ENCODE measurements at regions not wholly inside any gene's neighbourhood (a gene's known extent, or its start where the extent isn't known, plus 50 kb on each side); places are given as distances from the start of the nearest gene placed in this dataset.

DNA sequence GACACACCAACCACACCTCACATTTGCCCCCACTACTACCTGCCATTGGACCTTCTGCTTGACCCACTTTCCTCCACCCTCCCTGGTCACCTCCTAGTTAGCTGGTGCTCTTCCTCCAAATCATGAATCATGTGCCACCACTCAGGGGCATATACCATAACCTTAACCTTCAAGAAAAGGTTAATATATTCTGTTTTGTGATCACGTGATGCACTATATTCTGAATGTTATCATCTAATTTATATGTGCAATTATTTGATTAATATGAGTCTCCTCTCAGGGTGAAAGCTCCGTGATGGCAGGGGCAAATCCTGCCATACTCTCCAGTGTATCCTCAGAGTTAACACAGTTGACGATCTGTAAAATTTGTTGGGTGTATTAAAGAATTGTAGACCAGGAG is 635.5 kb downstream of the XPNPEP1 start (continued):
- no peak for TF ChIP-seq HDAC2 (IDR thresholded peaks at IDR 0.05; ENCODE audit: borderline replicate concordance in 1 of 2, low read depth in 2 of 2, low read length in 2 of 2)

DNA sequence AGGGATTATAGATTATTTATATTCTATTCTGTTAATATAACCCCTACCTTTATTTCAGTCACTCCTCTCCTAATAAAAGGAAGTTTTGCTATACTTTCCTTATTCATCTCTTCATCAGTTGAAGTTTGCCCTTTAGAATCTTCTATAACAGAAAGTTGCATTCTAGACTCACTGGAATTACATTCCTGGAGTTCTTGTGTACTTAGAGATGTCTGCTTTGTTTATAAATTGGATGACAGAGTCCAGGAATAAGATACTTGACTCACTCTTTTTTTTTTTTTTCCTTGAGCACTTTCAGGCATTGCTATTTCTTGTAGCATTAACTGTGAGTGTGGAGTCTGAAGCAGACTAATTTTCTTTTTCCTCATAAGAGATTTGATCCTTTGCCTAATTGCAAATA is 640.8 kb downstream of the XPNPEP1 start:
- H2BK120ac ChIP-seq (replicated peaks; ENCODE audit: low read depth, low read length) = no peak overlapping the region
- no peak for DNase-seq (ENCODE audit: low read depth in 1 of 2, low spot score in 2 of 2)
- no peaks in the 10 kb centered on the region for H3K4me1 ChIP-seq (replicated peaks in 1 of 4; ENCODE audit: control insufficient read depth in 3 of 4, insufficient read depth in 4 of 4, low read length in 3 of 4)
- no peaks in the 10 kb centered on the region for H3K36me3 ChIP-seq (ENCODE audit: control insufficient read depth in 2 of 4, insufficient read depth in 4 of 4, low read length in 3 of 4)
- H3K56ac ChIP-seq (replicated peaks; ENCODE audit: insufficient read length, low read depth, low read length) = no peak overlapping the region
- H4K20me1 ChIP-seq (replicated peaks in 1 of 2; ENCODE audit: control insufficient read depth in 1 of 2, insufficient read depth in 2 of 2, low read length in 2 of 2) = no peaks in the 10 kb centered on the region
- H3K23ac ChIP-seq (ENCODE audit: insufficient read length) = no peak overlapping the region
- H4K91ac ChIP-seq (replicated peaks; ENCODE audit: insufficient read length, low read length) = no peak overlapping the region
- H3K18ac ChIP-seq (ENCODE audit: extremely low read depth, low read length) = no peak overlapping the region
- H3K4me2 ChIP-seq (ENCODE audit: insufficient read depth in 1 of 2, low read depth in 2 of 2, low read length in 2 of 2) = no peak overlapping the region
- no peak overlapping the region for H2AK5ac ChIP-seq (ENCODE audit: low read depth, low read length)
- POLR2A ChIA-PET (ENCODE audit: partially characterized antibody) = no interaction called here
- no peaks in the 10 kb centered on the region for H3K79me2 ChIP-seq (ENCODE audit: control insufficient read depth in 1 of 2, insufficient read depth in 2 of 2, low read length in 2 of 2)
- CTCF ChIA-PET (ENCODE audit: partially characterized antibody) = no interaction called here
- no peak overlapping the region for H3K14ac ChIP-seq (ENCODE audit: insufficient read length)
- H2BK12ac ChIP-seq (ENCODE audit: low read depth, low read length) = no peak overlapping the region
- no peak overlapping the region for H2BK20ac ChIP-seq (ENCODE audit: low read length)
- no peak overlapping the region for H2BK15ac ChIP-seq (ENCODE audit: low read length)
- H4K5ac ChIP-seq (ENCODE audit: insufficient read length, low read depth, low read length) = no peak overlapping the region
- no peak for FAIRE-seq
- H3K79me1 ChIP-seq (ENCODE audit: low read depth, low read length) = no peaks in the 10 kb centered on the region
- no peak overlapping the region for H3K4ac ChIP-seq (replicated peaks; ENCODE audit: insufficient read length, low read depth, low read length)
- no peaks in the 10 kb centered on the region for H3K9me3 ChIP-seq (ENCODE audit: insufficient read depth in 2 of 2, low read depth in 1 of 2, low read length in 1 of 2)
- no peak overlapping the region for H4K8ac ChIP-seq (ENCODE audit: extremely low read depth, insufficient read depth, low read length)
- H3K27me3 ChIP-seq (replicated peaks in 1 of 4; ENCODE audit: control insufficient read depth in 3 of 4, extremely low read depth in 1 of 4, insufficient read depth in 3 of 4, low read length in 3 of 4) = no peaks in the 10 kb centered on the region
- no peak overlapping the region for H3K9ac ChIP-seq (replicated peaks in 1 of 4; ENCODE audit: extremely low read depth in 1 of 4, low read depth in 3 of 4, low read length in 3 of 4)
- H3K23me2 ChIP-seq (ENCODE audit: low read depth, low read length) = no peaks in the 10 kb centered on the region
- H3K27ac ChIP-seq (ENCODE audit: low read depth, low read length) = no peak overlapping the region
- no peak overlapping the region for H2AFZ ChIP-seq (ENCODE audit: low read length)
- H2BK5ac ChIP-seq (ENCODE audit: low read depth, low read length) = no peak overlapping the region
- no peak overlapping the region for H3K4me3 ChIP-seq (ENCODE audit: extremely low read depth in 1 of 4, insufficient read depth in 2 of 4, low read depth in 3 of 4, low read length in 4 of 4)
- TF ChIP-seq SAP30 (IDR thresholded peaks at IDR 0.05; ENCODE audit: insufficient read depth, insufficient replicate concordance, low read length) (no peak), CHD1 (IDR thresholded peaks at IDR 0.05; ENCODE audit: low read depth, low read length) (no peak), RXRA (IDR thresholded peaks at IDR 0.05; ENCODE audit: insufficient read depth, low read depth, low read length) (no peak), SP1 (IDR thresholded peaks at IDR 0.05; ENCODE audit: low read depth, low read length) (no peak), ZNF274 (IDR thresholded peaks at IDR 0.05; ENCODE audit: borderline replicate concordance, extremely low read depth, low read length) (no peak), SP2 (IDR thresholded peaks at IDR 0.05; ENCODE audit: low read length) (no peak), JUND (IDR thresholded peaks at IDR 0.05; ENCODE audit: low read length) (no peak), SUZ12 (IDR thresholded peaks at IDR 0.05; ENCODE audit: low read length) (no peak), TBP (IDR thresholded peaks at IDR 0.05; ENCODE audit: low read depth, low read length) (no peak), TAF1 (IDR thresholded peaks at IDR 0.05; ENCODE audit: low read depth, low read length) (no peak), CBX5 (IDR thresholded peaks at IDR 0.05; ENCODE audit: low read depth, low read length) (no peak), JUN (IDR thresholded peaks at IDR 0.05; ENCODE audit: low read depth, low read length) (no peak), KDM1A (IDR thresholded peaks at IDR 0.05; ENCODE audit: borderline replicate concordance, low read length) (no peak), BACH1 (IDR thresholded peaks at IDR 0.05; ENCODE audit: low read length) (no peak), SIX5 (IDR thresholded peaks at IDR 0.05; ENCODE audit: low read depth, low read length) (no peak)
